K562 (cell line): ENCODE measurements at regions not wholly inside any gene's neighbourhood (a gene's known extent, or its start where the extent isn't known, plus 50 kb on each side); places are given as distances from the start of the nearest gene placed in this dataset.

Experiments
- CTCF ChIP-seq, 3 experiments: IDR thresholded peaks in 2 of 3; conservative IDR thresholded peaks in 1 of 3; 2 replicates each; pipeline ENCODE4 v1.5.1; 2011 to 2012; ENCODE audit warnings: low read length in 3 of 3, mild to moderate bottlenecking in 3 of 3, control low read depth in 2 of 3, improper control_type of control experiment in 1 of 3, inconsistent platforms in 1 of 3, low read depth in 1 of 3, mixed read lengths in 1 of 3, moderate library complexity in 1 of 3; ENCODE audit not compliant: insufficient read depth in 2 of 3
- HCFC1 ChIP-seq: IDR thresholded peaks from 2 replicates; pipeline ENCODE4 v1.6.1; 2012; ENCODE audit warnings: low read depth, low read length, improper control_type of control experiment
- HDAC2 ChIP-seq: fragments of 450-650 bp; IDR thresholded peaks from 2 replicates; pipeline ENCODE4 v1.6.1; 2016; ENCODE audit warnings: mild to moderate bottlenecking
- HNRNPLL ChIP-seq: fragments of 200-400 bp; formaldehyde crosslinking; IDR thresholded peaks from 2 replicates; pipeline ENCODE4 v1.6.1; 2017; ENCODE audit warnings: low read length, low read depth, mild to moderate bottlenecking; ENCODE audit not compliant: poor library complexity, severe bottlenecking
- KLF13 ChIP-seq: fragments of 450-650 bp; IDR thresholded peaks from 2 replicates; pipeline ENCODE4 v1.6.1; 2016; ENCODE audit warnings: missing genetic modification characterization, low read depth, mild to moderate bottlenecking, missing compliant biosample characterization, moderate library complexity, borderline replicate concordance
- PURB ChIP-seq: sonication (generic); formaldehyde crosslinking; IDR thresholded peaks from 2 replicates; pipeline ENCODE4 v1.9.0; 2021; ENCODE audit warnings: low read depth, mild to moderate bottlenecking, missing genetic modification reagents
- USF1 ChIP-seq: sonication (generic); formaldehyde crosslinking; IDR thresholded peaks from 2 replicates; pipeline ENCODE4 v1.9.0; 2022; ENCODE audit warnings: mild to moderate bottlenecking, missing genetic modification reagents
- ZNF124 ChIP-seq: sonication (generic); formaldehyde crosslinking; IDR thresholded peaks from 2 replicates; pipeline ENCODE4 v1.8.1; 2022; ENCODE audit warnings: missing genetic modification reagents
- TF ChIP-seq, protein P1 (sequence below): fragments of 250-450 bp; sonication (Bioruptor Pico); IDR thresholded peaks from 2 replicates; pipeline ENCODE4 v1.5.0; 2020; ENCODE audit warnings: mild to moderate bottlenecking, borderline replicate concordance
- TF ChIP-seq, protein P2 (sequence below): fragments of 250-450 bp; sonication (Bioruptor Pico); IDR thresholded peaks from 2 replicates; pipeline ENCODE4 v1.5.0; 2021

GRCh38 chr17:79251824-79252223, 177.2 kb downstream of the ENGASE start:
- TF ChIP-seq HCFC1 (no peak), PURB (CRISPR knock-in tag) (no peak), KLF13 (no peak), HDAC2 (no peak), CTCF (IDR thresholded peaks at IDR 0.05 in 2 of 3, conservative IDR thresholded peaks at IDR 0.05 in 1 of 3; ENCODE audit: insufficient read depth in 2 of 3, low read depth in 1 of 3, low read length in 3 of 3) (no peak), HNRNPLL (no peak), USF1 (CRISPR knock-in tag) (no peak), ZNF124 (CRISPR knock-in tag) (no peak)
- TF ChIP-seq, protein P1, sequence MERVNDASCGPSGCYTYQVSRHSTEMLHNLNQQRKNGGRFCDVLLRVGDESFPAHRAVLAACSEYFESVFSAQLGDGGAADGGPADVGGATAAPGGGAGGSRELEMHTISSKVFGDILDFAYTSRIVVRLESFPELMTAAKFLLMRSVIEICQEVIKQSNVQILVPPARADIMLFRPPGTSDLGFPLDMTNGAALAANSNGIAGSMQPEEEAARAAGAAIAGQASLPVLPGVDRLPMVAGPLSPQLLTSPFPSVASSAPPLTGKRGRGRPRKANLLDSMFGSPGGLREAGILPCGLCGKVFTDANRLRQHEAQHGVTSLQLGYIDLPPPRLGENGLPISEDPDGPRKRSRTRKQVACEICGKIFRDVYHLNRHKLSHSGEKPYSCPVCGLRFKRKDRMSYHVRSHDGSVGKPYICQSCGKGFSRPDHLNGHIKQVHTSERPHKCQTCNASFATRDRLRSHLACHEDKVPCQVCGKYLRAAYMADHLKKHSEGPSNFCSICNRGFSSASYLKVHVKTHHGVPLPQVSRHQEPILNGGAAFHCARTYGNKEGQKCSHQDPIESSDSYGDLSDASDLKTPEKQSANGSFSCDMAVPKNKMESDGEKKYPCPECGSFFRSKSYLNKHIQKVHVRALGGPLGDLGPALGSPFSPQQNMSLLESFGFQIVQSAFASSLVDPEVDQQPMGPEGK (CRISPR knock-in tag), result no peak
- TF ChIP-seq, protein P2, sequence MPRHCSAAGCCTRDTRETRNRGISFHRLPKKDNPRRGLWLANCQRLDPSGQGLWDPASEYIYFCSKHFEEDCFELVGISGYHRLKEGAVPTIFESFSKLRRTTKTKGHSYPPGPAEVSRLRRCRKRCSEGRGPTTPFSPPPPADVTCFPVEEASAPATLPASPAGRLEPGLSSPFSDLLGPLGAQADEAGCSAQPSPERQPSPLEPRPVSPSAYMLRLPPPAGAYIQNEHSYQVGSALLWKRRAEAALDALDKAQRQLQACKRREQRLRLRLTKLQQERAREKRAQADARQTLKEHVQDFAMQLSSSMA (CRISPR knock-in tag), result no peak
